GM12864 (cell line): ENCODE measurements at regions not wholly inside any gene's neighbourhood (a gene's known extent, or its start where the extent isn't known, plus 50 kb on each side); places are given as distances from the start of the nearest gene placed in this dataset.

Experiments used
- DNase-seq: peaks from one replicate; pipeline ENCODE4 v3.0.0-alpha.2; 2011; ENCODE audit warnings: low read depth
- H3K4me3 ChIP-seq: 2 replicates; pipeline ENCODE4 v1.5.1; 2011; ENCODE audit warnings: mild to moderate bottlenecking, low read depth, low read length, control low read depth
- TF ChIP-seq, protein P1 (sequence below): IDR thresholded peaks from 2 replicates; pipeline ENCODE4 v1.5.1; 2011; ENCODE audit warnings: low read depth, mild to moderate bottlenecking, moderate library complexity, low read length, control low read depth, inconsistent platforms; ENCODE audit errors: missing control alignments

DNA sequence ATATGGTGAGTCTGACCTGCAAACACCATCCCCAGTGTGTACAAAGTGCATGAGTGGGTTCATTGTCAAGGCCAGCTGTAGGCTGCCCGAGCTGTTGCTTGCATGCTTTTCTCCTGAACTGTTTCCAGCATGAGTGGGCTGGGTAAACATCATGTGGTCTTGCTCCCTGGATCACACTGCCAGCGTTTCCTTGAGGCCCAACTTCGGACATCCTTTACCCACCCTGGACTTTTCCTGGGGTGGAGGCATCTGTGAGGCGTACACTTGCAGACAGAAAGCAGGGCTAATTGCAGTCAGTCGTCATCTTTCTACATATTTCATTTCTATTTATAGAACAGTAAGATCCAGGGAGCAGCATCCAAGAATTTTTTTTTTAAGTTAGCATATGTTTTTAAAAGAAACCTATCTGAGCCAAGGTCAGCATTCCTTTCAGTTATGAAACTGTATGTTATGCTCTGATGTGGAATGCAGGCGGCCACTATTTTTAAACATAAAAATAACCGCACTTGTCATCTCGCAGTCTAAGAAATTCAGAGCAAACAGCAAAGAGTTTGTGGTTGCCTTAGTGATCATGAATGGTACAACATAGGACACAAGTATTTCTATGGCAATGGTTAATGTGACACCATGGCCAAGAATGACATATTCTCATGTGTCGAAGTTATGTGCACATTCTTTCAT, 106.5 kb upstream of the DMRT1 start:
- TF ChIP-seq, protein P1, sequence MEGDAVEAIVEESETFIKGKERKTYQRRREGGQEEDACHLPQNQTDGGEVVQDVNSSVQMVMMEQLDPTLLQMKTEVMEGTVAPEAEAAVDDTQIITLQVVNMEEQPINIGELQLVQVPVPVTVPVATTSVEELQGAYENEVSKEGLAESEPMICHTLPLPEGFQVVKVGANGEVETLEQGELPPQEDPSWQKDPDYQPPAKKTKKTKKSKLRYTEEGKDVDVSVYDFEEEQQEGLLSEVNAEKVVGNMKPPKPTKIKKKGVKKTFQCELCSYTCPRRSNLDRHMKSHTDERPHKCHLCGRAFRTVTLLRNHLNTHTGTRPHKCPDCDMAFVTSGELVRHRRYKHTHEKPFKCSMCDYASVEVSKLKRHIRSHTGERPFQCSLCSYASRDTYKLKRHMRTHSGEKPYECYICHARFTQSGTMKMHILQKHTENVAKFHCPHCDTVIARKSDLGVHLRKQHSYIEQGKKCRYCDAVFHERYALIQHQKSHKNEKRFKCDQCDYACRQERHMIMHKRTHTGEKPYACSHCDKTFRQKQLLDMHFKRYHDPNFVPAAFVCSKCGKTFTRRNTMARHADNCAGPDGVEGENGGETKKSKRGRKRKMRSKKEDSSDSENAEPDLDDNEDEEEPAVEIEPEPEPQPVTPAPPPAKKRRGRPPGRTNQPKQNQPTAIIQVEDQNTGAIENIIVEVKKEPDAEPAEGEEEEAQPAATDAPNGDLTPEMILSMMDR: no peak
- no peak overlapping the region for H3K4me3 ChIP-seq
- no peak for DNase-seq

DNA sequence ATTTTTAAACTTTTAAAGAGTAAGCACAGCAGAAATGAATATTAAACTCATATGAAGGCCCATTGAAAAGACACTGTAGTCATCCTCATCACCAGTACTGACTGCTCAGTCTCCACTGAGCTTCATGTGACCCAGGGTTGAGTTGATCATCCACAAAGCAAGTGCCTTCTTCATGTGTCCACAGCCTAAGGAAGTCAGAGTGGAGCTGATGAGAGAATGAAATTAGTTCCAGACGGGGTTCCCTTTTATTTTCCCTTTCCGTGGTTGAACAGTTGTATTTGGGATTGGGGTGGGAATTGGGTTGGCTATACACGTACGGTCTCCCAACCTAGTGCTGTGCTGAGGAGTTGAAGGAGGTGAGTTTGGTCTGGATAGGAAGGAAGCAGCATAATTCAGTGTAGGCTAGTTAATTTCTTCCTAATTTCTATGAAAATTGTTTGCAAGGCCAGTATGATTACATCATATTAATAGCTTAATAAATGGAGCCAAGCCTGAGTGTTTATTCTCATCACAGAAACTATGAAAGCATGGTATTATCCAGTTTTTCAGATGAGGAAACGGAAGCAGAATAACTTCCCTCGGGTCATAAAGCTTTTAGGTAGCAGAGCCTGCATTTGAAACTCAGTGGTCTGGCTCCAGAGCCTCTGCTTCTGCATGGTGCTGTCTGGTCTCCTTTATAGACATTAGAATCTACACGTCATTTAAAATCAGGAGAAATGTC, 103.9 kb upstream of the DMRT1 start:
- no peak overlapping the region for H3K4me3 ChIP-seq
- TF ChIP-seq, protein P1: no peak
- DNase-seq: no peak

DNA sequence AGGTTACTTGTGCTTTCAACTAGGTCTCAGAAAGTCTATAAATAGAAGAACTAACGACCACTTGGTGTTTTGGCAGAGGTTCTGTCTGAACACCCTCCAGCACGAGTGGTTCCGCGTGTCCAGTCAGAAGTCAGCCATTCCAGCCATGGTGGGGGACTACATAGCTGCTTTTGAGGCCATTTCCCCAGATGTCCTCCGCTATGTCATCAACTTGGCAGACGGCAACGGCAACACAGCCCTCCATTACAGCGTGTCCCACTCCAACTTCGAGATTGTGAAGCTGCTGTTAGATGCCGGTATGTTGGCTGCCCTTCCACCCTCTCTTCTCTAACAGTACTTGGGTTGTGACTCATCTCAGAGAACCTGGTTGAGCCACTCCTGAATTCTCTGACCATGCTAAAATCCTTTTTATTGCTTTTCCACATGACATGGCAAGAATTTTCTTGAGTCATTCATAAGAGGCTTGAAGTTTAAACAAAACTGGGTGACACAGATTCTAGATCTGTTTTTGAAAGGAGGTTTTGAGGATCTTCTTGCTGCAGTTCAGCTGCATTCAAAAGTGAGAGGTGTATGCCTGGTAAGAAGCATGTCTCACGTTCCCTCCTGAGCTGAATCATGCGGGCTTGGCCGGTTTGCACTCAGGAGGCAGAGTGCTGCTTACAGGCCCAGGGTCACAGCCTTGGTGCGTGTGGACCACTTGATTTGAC, 103.1 kb upstream of the DMRT1 start:
- TF ChIP-seq, protein P1: no peak
- no peak overlapping the region for H3K4me3 ChIP-seq
- no peak for DNase-seq

DNA sequence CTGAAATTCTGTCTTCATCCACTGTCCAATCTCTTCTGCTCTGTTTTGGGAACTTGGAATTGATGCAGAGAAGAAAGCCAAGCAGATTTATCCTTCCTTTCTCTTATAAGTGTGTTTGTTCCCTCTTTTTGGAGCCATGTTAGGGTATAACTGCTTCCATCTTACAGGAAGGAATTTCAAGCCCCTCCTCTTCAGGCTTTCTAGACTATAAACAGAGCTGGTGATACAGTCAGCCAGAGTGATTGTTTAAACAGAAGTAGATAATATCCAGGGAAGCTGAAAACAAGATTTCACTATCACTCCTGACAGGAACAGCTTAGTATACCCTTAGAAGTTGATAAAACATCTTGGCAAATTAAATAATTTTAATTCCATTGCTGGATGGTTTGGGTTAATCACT, 102.1 kb upstream of the DMRT1 start:
- DNase-seq: no peak
- no peak overlapping the region for H3K4me3 ChIP-seq
- TF ChIP-seq, protein P1: no peak

DNA sequence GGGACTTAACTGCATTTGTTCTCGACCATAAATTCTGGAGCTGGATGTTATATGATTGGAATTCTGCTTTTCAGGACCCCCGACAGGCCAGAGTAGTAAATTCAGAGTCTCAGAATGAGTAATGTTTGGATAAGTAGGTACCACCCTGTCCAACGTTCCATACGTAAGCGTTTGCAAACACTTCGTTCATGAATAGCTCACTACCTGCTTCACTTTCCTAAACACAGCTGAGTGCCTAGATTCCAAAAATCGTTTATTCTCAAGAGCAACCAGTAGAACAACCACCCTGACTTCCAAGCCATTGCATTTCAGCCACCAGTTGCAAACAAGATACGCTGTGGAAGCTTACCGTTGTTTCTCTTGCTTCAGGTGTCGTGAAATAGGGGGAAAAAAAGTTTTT, 101.3 kb upstream of the DMRT1 start:
- no peak overlapping the region for H3K4me3 ChIP-seq
- TF ChIP-seq, protein P1: no peak
- no peak for DNase-seq

DNA sequence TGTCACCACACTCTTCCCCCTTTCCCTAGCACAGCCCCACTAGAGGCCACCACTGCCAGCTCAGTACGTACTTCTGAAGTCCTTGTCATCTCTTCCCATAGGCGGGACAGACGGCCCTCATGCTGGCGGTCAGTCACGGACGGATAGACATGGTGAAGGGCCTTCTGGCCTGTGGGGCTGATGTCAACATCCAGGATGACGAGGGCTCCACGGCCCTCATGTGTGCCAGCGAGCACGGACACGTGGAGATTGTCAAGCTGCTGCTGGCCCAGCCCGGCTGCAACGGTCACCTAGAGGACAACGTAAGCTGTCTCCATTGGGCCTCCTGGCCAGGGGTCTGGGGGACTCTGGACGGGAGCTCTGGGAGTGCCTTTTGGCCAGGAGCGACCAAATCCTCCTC, 99.4 kb upstream of the DMRT1 start:
- TF ChIP-seq, protein P1: no peak
- no peak for DNase-seq
- H3K4me3 ChIP-seq: no peak overlapping the region
